ENCODE measurements at regions not wholly inside any gene's neighbourhood (a gene's known extent, or its start where the extent isn't known, plus 50 kb on each side); places are given as distances from the start of the nearest gene placed in this dataset.
"Not testable (repeated sequence)": the region's sequence is repeated elsewhere in the genome, so short reads cannot be mapped to it uniquely, and the experiment has no call there.

GRCh38 chr7:32248522-32248921 lies 178.3 kb upstream of the PDE1C start:
- in situ Hi-C loops (cut with HindIII; ENCODE audit: low pct_ligation_motif_present, low pct_unique_long_range_greater_than_20kb, low sequenced_read_pairs): no loop called here

GRCh38 chr7:32244806-32245345 lies 174.7 kb upstream of the PDE1C start:
- in situ Hi-C loops (cut with HindIII; ENCODE audit: low pct_ligation_motif_present, low pct_unique_long_range_greater_than_20kb, low sequenced_read_pairs): no loop called here

More at GRCh38 chr7:32248522-32248921, 178.3 kb upstream of the PDE1C start:
- no peak for DNase-seq

GRCh38 chr7:32243687-32244290 lies 173.6 kb upstream of the PDE1C start:
- in situ Hi-C loops (cut with HindIII; ENCODE audit: low pct_ligation_motif_present, low pct_unique_long_range_greater_than_20kb, low sequenced_read_pairs): no loop called here
- no peak for DNase-seq

More at GRCh38 chr7:32244806-32245345, 174.7 kb upstream of the PDE1C start:
- no peak for DNase-seq

GRCh38 chr7:32242436-32242835 lies 172.2 kb upstream of the PDE1C start:
- no peak for DNase-seq
- in situ Hi-C loops (cut with HindIII; ENCODE audit: low pct_ligation_motif_present, low pct_unique_long_range_greater_than_20kb, low sequenced_read_pairs): no loop called here

- DNase-seq: no peak
- in situ Hi-C loops (cut with HindIII; ENCODE audit: low pct_ligation_motif_present, low pct_unique_long_range_greater_than_20kb, low sequenced_read_pairs): no loop called here
Measured at GRCh38 chr7:32241636-32242035, 171.4 kb upstream of the PDE1C start.

- in situ Hi-C loops (cut with HindIII; ENCODE audit: low pct_ligation_motif_present, low pct_unique_long_range_greater_than_20kb, low sequenced_read_pairs): no loop called here
- DNase-seq: no peak
Measured at GRCh38 chr7:32239764-32240163, 169.6 kb upstream of the PDE1C start.

GRCh38 chr7:32228601-32229000 lies 158.4 kb upstream of the PDE1C start:
- in situ Hi-C loops (cut with HindIII; ENCODE audit: low pct_ligation_motif_present, low pct_unique_long_range_greater_than_20kb, low sequenced_read_pairs): no loop called here
- DNase-seq: no peak

- in situ Hi-C loops (cut with HindIII; ENCODE audit: low pct_ligation_motif_present, low pct_unique_long_range_greater_than_20kb, low sequenced_read_pairs): no loop called here
- no peak for DNase-seq
Measured at GRCh38 chr7:32227746-32228145, 157.5 kb upstream of the PDE1C start.

DNA sequence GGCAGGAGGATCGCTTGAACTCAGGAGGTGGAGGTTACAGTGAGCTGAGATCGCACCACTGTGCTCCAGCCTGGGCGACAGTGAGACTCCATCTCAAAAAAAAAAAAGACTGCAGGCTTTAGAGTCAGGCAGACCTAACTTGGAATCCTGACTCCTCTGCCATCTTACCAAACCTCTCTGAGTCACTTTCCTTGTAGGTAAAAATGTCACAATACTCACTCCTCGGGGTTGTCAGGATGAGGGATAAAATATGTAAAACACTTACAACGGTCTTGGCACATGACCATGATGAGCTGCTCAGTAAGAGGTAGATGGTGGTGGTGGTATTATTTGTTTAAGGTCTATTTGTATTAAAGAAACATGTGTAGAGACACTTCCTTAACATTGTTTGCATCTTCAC lies 154.1 kb upstream of the PDE1C start:
- DNase-seq: no peak
- in situ Hi-C loops (cut with HindIII; ENCODE audit: low pct_ligation_motif_present, low pct_unique_long_range_greater_than_20kb, low sequenced_read_pairs): no loop called here

GRCh38 chr7:32223721-32224120 lies 153.5 kb upstream of the PDE1C start:
- in situ Hi-C loops (cut with HindIII; ENCODE audit: low pct_ligation_motif_present, low pct_unique_long_range_greater_than_20kb, low sequenced_read_pairs): no loop called here
- no peak for DNase-seq

- DNase-seq: no peak
- in situ Hi-C loops (cut with HindIII; ENCODE audit: low pct_ligation_motif_present, low pct_unique_long_range_greater_than_20kb, low sequenced_read_pairs): no loop called here
Measured at GRCh38 chr7:32223071-32223650, 153.0 kb upstream of the PDE1C start.

DNA sequence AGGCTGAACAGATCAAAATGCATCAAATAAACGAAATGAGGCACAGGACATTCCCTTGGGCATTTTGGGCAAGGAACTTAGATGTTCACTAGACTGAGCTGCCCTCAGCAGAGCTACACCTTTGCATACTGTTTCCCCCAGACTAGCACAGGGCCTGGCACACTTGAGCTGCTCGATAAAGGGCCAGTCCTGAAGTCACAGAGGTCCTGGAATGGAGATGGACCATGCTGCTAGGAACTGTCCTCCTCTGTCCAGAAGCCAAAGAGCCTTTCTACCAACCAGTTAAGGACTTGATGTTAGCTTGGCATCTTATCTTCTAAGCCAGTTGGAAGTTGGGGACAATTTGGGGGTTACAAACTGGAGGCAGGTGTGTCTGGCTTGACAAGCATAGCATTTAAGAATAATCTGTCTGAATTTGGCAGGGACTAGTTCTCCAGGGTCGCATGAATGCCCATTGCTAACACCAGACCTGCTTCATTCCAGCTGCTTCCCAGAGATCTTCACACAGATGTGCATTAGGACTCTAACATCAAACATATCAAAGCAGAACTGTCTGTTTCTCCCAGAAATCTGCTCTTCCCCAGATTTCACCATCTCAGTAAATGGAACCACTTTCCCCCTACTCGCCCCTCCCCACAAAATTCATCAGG lies 152.2 kb upstream of the PDE1C start:
- no peak for DNase-seq
- in situ Hi-C loops (cut with HindIII; ENCODE audit: low pct_ligation_motif_present, low pct_unique_long_range_greater_than_20kb, low sequenced_read_pairs): no loop called here

DNA sequence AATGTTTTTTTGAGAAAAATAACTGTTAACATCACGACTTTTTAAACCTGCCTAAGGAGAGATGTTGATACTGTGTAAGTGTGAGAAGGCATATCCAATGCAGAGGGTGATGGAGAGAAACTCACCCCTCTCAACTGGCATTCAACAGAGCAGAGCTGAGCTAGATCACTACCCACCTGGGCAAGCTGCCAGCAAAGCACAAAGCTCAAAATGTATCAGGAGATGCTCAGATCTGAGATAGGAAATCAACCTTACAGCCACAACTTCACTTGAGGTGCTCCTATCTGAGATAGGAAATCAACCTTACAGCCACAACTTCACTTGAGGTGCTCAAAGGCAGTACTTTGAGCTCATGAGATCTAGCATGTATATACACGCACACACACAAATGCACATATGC lies 151.5 kb upstream of the PDE1C start:
- in situ Hi-C loops (cut with HindIII; ENCODE audit: low pct_ligation_motif_present, low pct_unique_long_range_greater_than_20kb, low sequenced_read_pairs): no loop called here
- no peak for DNase-seq

DNA sequence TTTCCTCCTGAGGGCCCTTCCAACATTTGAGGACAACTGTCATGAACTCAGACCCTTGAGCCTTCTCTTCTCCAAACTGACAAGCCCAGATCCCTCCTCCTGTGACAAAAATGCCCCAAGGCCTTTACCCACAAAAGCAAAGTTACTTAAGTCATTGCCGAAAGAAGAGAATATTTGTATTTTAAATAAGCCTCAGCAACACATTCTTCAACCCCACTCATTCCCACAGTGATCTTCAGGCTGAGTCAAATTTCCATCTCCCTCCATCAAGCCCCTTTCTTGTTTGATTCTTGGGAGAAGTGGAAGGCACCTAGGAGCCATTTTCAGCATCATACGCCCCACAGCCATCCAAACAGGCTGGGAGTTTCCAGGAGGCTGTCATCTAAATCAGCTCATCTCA lies 150.8 kb upstream of the PDE1C start:
- DNase-seq: no peak

GRCh38 chr7:32219831-32220230 lies 149.6 kb upstream of the PDE1C start:
- DNase-seq; in situ Hi-C loops (cut with HindIII; ENCODE audit: low pct_ligation_motif_present, low pct_unique_long_range_greater_than_20kb, low sequenced_read_pairs): not testable (repeated sequence)

More for the DNA sequence above, 150.8 kb upstream of the PDE1C start:
- in situ Hi-C loops (cut with HindIII; ENCODE audit: low pct_ligation_motif_present, low pct_unique_long_range_greater_than_20kb, low sequenced_read_pairs): no loop called here

- DNase-seq: no peak
- in situ Hi-C loops (cut with HindIII; ENCODE audit: low pct_ligation_motif_present, low pct_unique_long_range_greater_than_20kb, low sequenced_read_pairs): no loop called here
Measured at GRCh38 chr7:32219416-32219815, 149.2 kb upstream of the PDE1C start.

GRCh38 chr7:32218741-32219288 lies 148.6 kb upstream of the PDE1C start:
- DNase-seq: no peak
- in situ Hi-C loops (cut with HindIII; ENCODE audit: low pct_ligation_motif_present, low pct_unique_long_range_greater_than_20kb, low sequenced_read_pairs): no loop called here

DNA sequence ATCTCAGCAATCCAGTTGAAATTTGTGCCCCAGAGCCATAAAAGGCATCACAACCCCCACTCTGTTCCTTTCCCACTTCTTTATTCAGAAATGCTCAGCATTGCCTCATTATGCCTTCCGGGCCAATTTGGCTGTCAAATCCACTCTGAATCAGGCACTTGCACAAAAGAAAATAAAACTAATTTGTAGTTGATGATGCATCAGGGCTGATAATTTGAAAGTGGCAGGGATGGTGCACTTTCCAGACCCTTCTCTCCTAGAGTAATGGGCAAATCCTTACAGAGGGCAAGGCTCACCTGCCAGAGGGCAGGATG lies 147.9 kb upstream of the PDE1C start:
- in situ Hi-C loops (cut with HindIII; ENCODE audit: low pct_ligation_motif_present, low pct_unique_long_range_greater_than_20kb, low sequenced_read_pairs): no loop called here

DNA sequence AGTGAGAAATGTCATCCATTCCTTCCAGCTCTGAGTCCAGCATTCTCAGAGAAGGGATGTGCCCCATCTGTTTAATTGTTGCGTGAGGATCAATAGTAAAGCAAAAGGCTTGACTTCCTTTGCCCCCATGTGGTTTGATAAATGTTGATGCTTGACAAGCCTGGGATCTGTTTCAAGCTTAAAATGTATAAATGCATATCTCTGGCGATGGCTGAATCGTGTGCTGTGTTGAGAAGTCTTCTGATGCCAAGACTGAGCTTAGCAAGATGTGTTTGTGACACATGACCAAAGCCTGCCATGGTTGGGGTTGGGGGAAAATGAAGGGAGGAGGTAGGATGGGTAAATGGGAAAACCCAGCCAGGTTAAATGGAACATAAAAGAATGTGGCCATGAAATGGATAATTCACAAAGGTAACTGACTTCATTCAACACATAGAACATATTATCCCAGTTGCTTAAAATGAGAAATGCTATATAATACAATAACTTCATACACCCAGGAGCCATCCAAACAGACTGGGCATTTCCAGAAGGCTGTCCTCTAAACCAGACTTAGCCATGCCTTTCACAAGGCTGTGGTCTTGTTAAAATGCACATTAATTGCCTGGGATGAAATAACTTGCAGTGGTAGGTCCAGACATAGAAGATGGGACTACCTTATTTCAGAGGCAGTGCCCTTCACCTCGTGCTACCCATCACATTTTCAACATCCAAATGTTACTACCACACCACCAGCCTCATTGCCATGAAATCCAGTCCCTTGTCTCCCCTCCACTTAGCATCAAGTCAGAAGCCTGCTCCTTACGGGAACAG lies 147.3 kb upstream of the PDE1C start:
- in situ Hi-C loops (cut with HindIII; ENCODE audit: low pct_ligation_motif_present, low pct_unique_long_range_greater_than_20kb, low sequenced_read_pairs): no loop called here
- DNase-seq: no peak

More for the DNA sequence above, 147.9 kb upstream of the PDE1C start:
- DNase-seq: no peak
